Skeletal muscle tissue (tissue), 3 donors: ENCODE measurements at regions not wholly inside any gene's neighbourhood (a gene's known extent, or its start where the extent isn't known, plus 50 kb on each side); places are given as distances from the start of the nearest gene placed in this dataset.
"Not testable (repeated sequence)": the region's sequence is repeated elsewhere in the genome, so short reads cannot be mapped to it uniquely, and the experiment has no call there.

Experiments
- H3K27ac ChIP-seq: one replicate; pipeline ENCODE4 v1.7.0; 2013; ENCODE audit warnings: mild to moderate bottlenecking, low read depth, low read length, inconsistent platforms
- H3K27me3 ChIP-seq, 3 donors: one replicate each; pipeline ENCODE4 v1.7.0; 2013; ENCODE audit warnings: low read length in 3 of 3; ENCODE audit not compliant: control insufficient read depth in 3 of 3, insufficient read depth in 3 of 3
- H3K36me3 ChIP-seq, 3 donors: one replicate each; pipeline ENCODE4 v1.7.0; 2013; ENCODE audit warnings: low read length in 3 of 3; ENCODE audit not compliant: control insufficient read depth in 3 of 3, insufficient read depth in 3 of 3
- H3K4me1 ChIP-seq, 3 donors: one replicate each; pipeline ENCODE4 v1.7.0; 2013; ENCODE audit warnings: low read length in 3 of 3, mild to moderate bottlenecking in 3 of 3; ENCODE audit not compliant: control insufficient read depth in 3 of 3, insufficient read depth in 3 of 3
- H3K4me3 ChIP-seq, 3 donors: one replicate each; pipeline ENCODE4 v1.7.0; 2013; ENCODE audit warnings: low read length in 3 of 3
- H3K9ac ChIP-seq, 3 donors: one replicate each; pipeline ENCODE4 v1.7.0; 2013; ENCODE audit warnings: low read length in 3 of 3, mild to moderate bottlenecking in 3 of 3, moderate library complexity in 2 of 3, low read depth in 1 of 3
- H3K9me3 ChIP-seq, 3 donors: one replicate each; pipeline ENCODE4 v1.7.0; 2013; ENCODE audit warnings: low read length in 3 of 3; ENCODE audit not compliant: control insufficient read depth in 3 of 3
- donor health status: Osteomylitis.

- no peak overlapping the region for H3K9ac ChIP-seq
- no peaks in the 10 kb centered on the region for H3K9me3 ChIP-seq
- peaks cover 0 to 2% (median 0%) of the 10 kb centered on the region in 3 donors for H3K27me3 ChIP-seq
- no peak overlapping the region for H3K4me3 ChIP-seq
- H3K36me3 ChIP-seq: no peaks in the 10 kb centered on the region
- peaks cover 0 to 4% (median 0%) of the 10 kb centered on the region in 3 donors for H3K4me1 ChIP-seq
- H3K27ac ChIP-seq: no peak overlapping the region
Observed at GRCh38 chr12:107605293-107605692, 80.3 kb upstream of the PWP1 start.

GRCh38 chr12:107607464-107608392 is 77.9 kb upstream of the PWP1 start:
- H3K27me3 ChIP-seq: peaks cover 0 to 2% (median 0%) of the 10 kb centered on the region in 3 donors
- H3K9ac ChIP-seq: no peak overlapping the region
- no peaks in the 10 kb centered on the region for H3K9me3 ChIP-seq
- H3K4me1 ChIP-seq: no peaks in the 10 kb centered on the region
- H3K4me3 ChIP-seq: no peak overlapping the region
- no peak overlapping the region for H3K27ac ChIP-seq
- H3K36me3 ChIP-seq: no peaks in the 10 kb centered on the region

- H3K27ac ChIP-seq, H3K4me1 ChIP-seq, H3K9ac ChIP-seq, H3K4me3 ChIP-seq, H3K36me3 ChIP-seq, H3K9me3 ChIP-seq, H3K27me3 ChIP-seq: not testable (repeated sequence)
Observed at GRCh38 chr12:107608779-107609178, 76.8 kb upstream of the PWP1 start.

- H3K9ac ChIP-seq: no peak overlapping the region
- no peaks in the 10 kb centered on the region for H3K36me3 ChIP-seq
- H3K4me1 ChIP-seq: no peaks in the 10 kb centered on the region
- peaks cover 0 to 2% (median 0%) of the 10 kb centered on the region in 3 donors for H3K27me3 ChIP-seq
- H3K4me3 ChIP-seq: no peak overlapping the region
- H3K27ac ChIP-seq: no peak overlapping the region
- H3K9me3 ChIP-seq: no peaks in the 10 kb centered on the region
Observed at GRCh38 chr12:107610021-107610859, 75.4 kb upstream of the PWP1 start.

GRCh38 chr12:107612508-107612907 is 73.1 kb upstream of the PWP1 start:
- H3K36me3 ChIP-seq: no peaks in the 10 kb centered on the region
- H3K27me3 ChIP-seq: peaks cover 0 to 4% (median 0%) of the 10 kb centered on the region in 3 donors
- H3K4me3 ChIP-seq: no peak overlapping the region
- no peaks in the 10 kb centered on the region for H3K4me1 ChIP-seq
- H3K27ac ChIP-seq: no peak overlapping the region
- no peak overlapping the region for H3K9ac ChIP-seq
- no peaks in the 10 kb centered on the region for H3K9me3 ChIP-seq

GRCh38 chr12:107616941-107617340 is 68.7 kb upstream of the PWP1 start:
- Histone ChIP-seq H3K9me3 (no peaks in the 10 kb centered on the region), H3K36me3 (no peaks in the 10 kb centered on the region), H3K27ac (no peak overlapping the region), H3K4me1 (no peaks in the 10 kb centered on the region), H3K4me3 (no peak overlapping the region), H3K27me3 (peaks cover 0 to 2% (median 0%) of the 10 kb centered on the region in 3 donors), H3K9ac (no peak overlapping the region)

GRCh38 chr12:107618106-107618505 is 67.5 kb upstream of the PWP1 start:
- no peaks in the 10 kb centered on the region for H3K36me3 ChIP-seq
- no peaks in the 10 kb centered on the region for H3K4me1 ChIP-seq
- H3K9me3 ChIP-seq: no peaks in the 10 kb centered on the region
- H3K27ac ChIP-seq: no peak overlapping the region
- peaks cover 0 to 2% (median 0%) of the 10 kb centered on the region in 3 donors for H3K27me3 ChIP-seq
- no peak overlapping the region for H3K9ac ChIP-seq
- no peak overlapping the region for H3K4me3 ChIP-seq

- Histone ChIP-seq H3K4me3 (no peak overlapping the region), H3K27ac (no peak overlapping the region), H3K9me3 (peaks cover 0 to 7% (median 0%) of the 10 kb centered on the region in 3 donors), H3K4me1 (no peaks in the 10 kb centered on the region), H3K27me3 (peaks cover 0 to 2% (median 0%) of the 10 kb centered on the region in 3 donors), H3K9ac (no peak overlapping the region), H3K36me3 (no peaks in the 10 kb centered on the region)
Observed at GRCh38 chr12:107619831-107620230, 65.8 kb upstream of the PWP1 start.

- H3K4me1 ChIP-seq: no peaks in the 10 kb centered on the region
- H3K27me3 ChIP-seq: peaks cover 0 to 3% (median 0%) of the 10 kb centered on the region in 3 donors
- no peak overlapping the region for H3K27ac ChIP-seq
- no peak overlapping the region for H3K4me3 ChIP-seq
- H3K9ac ChIP-seq: no peak overlapping the region
- peaks cover 0 to 8% (median 2%) of the 10 kb centered on the region in 3 donors for H3K9me3 ChIP-seq
- H3K36me3 ChIP-seq: no peaks in the 10 kb centered on the region
Observed at GRCh38 chr12:107622001-107622400, 63.6 kb upstream of the PWP1 start.

- H3K9ac ChIP-seq: no peak overlapping the region
Observed at GRCh38 chr12:107624493-107624892, 61.1 kb upstream of the PWP1 start.

More at GRCh38 chr12:107624493-107624892, 61.1 kb upstream of the PWP1 start:
- Histone ChIP-seq H3K4me1 (no peaks in the 10 kb centered on the region), H3K9me3 (peaks cover 0 to 8% (median 2%) of the 10 kb centered on the region in 3 donors), H3K4me3 (no peak overlapping the region), H3K36me3 (no peaks in the 10 kb centered on the region), H3K27ac (no peak overlapping the region), H3K27me3 (peaks cover 0 to 3% (median 0%) of the 10 kb centered on the region in 3 donors)
